Glutamatergic neuron (in vitro differentiated cells): ENCODE measurements at regions not wholly inside any gene's neighbourhood (a gene's known extent, or its start where the extent isn't known, plus 50 kb on each side); places are given as distances from the start of the nearest gene placed in this dataset.
"Not testable (repeated sequence)": the region's sequence is repeated elsewhere in the genome, so short reads cannot be mapped to it uniquely, and the experiment has no call there.

Experiments
- DNase-seq: peaks from one replicate; pipeline ENCODE4 v3.0.0; 2022
- H3K27ac Mint-ChIP-seq: one replicate; pipeline ENCODE4 v1.8.0; 2020; ENCODE audit warnings: mild to moderate bottlenecking, mixed read lengths, inconsistent platforms; ENCODE audit not compliant: unreplicated experiment
- H3K27me3 Mint-ChIP-seq: one replicate; pipeline ENCODE4 v1.8.0; 2020; ENCODE audit warnings: mild to moderate bottlenecking, moderate library complexity, mixed read lengths, inconsistent platforms; ENCODE audit not compliant: unreplicated experiment
- H3K36me3 Mint-ChIP-seq: one replicate; pipeline ENCODE4 v1.8.0; 2020; ENCODE audit warnings: mild to moderate bottlenecking, mixed read lengths, inconsistent platforms; ENCODE audit not compliant: unreplicated experiment
- H3K4me1 Mint-ChIP-seq: one replicate; pipeline ENCODE4 v1.8.0; 2020; ENCODE audit warnings: mild to moderate bottlenecking, low read depth, mixed read lengths, inconsistent platforms; ENCODE audit not compliant: unreplicated experiment
- H3K4me3 Mint-ChIP-seq: one replicate; pipeline ENCODE4 v1.8.0; 2020; ENCODE audit warnings: mild to moderate bottlenecking, mixed read lengths, inconsistent platforms; ENCODE audit not compliant: unreplicated experiment
- H3K9me3 Mint-ChIP-seq: one replicate; pipeline ENCODE4 v1.8.0; 2020; ENCODE audit warnings: mild to moderate bottlenecking, moderate library complexity, mixed read lengths, inconsistent platforms; ENCODE audit not compliant: unreplicated experiment
- CTCF ChIP-seq: fragments of 200-600 bp; sonication (generic); IDR thresholded peaks from one replicate; pipeline ENCODE4 v1.5.0; 2021; ENCODE audit not compliant: partially characterized antibody, unreplicated experiment

GRCh38 chr2:167749016-167749415 is 498.4 kb downstream of the STK39 start:
- no peak for TF ChIP-seq CTCF
- H3K9me3 Mint-ChIP-seq = no peaks in the 10 kb centered on the region
- no peaks in the 10 kb centered on the region for H3K36me3 Mint-ChIP-seq
- H3K27ac Mint-ChIP-seq = no peak overlapping the region
- no peak overlapping the region for H3K4me3 Mint-ChIP-seq
- DNase-seq = no peak
- no peaks in the 10 kb centered on the region for H3K4me1 Mint-ChIP-seq
- peaks cover 3% of the 10 kb centered on the region for H3K27me3 Mint-ChIP-seq

- H3K4me1 Mint-ChIP-seq = no peaks in the 10 kb centered on the region
- no peak for TF ChIP-seq CTCF
- no peak overlapping the region for H3K27ac Mint-ChIP-seq
- H3K9me3 Mint-ChIP-seq = no peaks in the 10 kb centered on the region
- no peak overlapping the region for H3K4me3 Mint-ChIP-seq
- peaks cover 3% of the 10 kb centered on the region for H3K27me3 Mint-ChIP-seq
- DNase-seq = no peak
- H3K36me3 Mint-ChIP-seq = no peaks in the 10 kb centered on the region
These were observed 498.9 kb downstream of the STK39 start for GRCh38 chr2:167748536-167748935.

GRCh38 chr2:167745667-167746066 is 501.7 kb downstream of the STK39 start:
- TF ChIP-seq CTCF = no peak
- Mint-ChIP-seq H3K27ac (no peak overlapping the region), H3K4me1 (peaks cover 4% of the 10 kb centered on the region)

GRCh38 chr2:167739921-167740320 is 507.5 kb downstream of the STK39 start:
- not testable (repeated sequence) for H3K4me1 Mint-ChIP-seq, H3K9me3 Mint-ChIP-seq, H3K27ac Mint-ChIP-seq, H3K36me3 Mint-ChIP-seq, H3K27me3 Mint-ChIP-seq, DNase-seq, H3K4me3 Mint-ChIP-seq

More at GRCh38 chr2:167745667-167746066, 501.7 kb downstream of the STK39 start:
- no peak for DNase-seq
- H3K9me3 Mint-ChIP-seq = no peaks in the 10 kb centered on the region
- no peaks in the 10 kb centered on the region for H3K27me3 Mint-ChIP-seq
- H3K36me3 Mint-ChIP-seq = no peaks in the 10 kb centered on the region
- H3K4me3 Mint-ChIP-seq = no peak overlapping the region

GRCh38 chr2:167733747-167734146 is 513.6 kb downstream of the STK39 start:
- H3K27ac Mint-ChIP-seq = no peak overlapping the region
- TF ChIP-seq CTCF = no peak
- DNase-seq = no peak
- peaks cover 2% of the 10 kb centered on the region for H3K27me3 Mint-ChIP-seq
- H3K9me3 Mint-ChIP-seq = no peaks in the 10 kb centered on the region
- no peaks in the 10 kb centered on the region for H3K36me3 Mint-ChIP-seq
- H3K4me1 Mint-ChIP-seq = peaks cover 4% of the 10 kb centered on the region
- H3K4me3 Mint-ChIP-seq = no peak overlapping the region

- Mint-ChIP-seq H3K4me1 (peaks cover 4% of the 10 kb centered on the region), H3K4me3 (no peak overlapping the region), H3K9me3 (no peaks in the 10 kb centered on the region), H3K36me3 (no peaks in the 10 kb centered on the region), H3K27ac (no peak overlapping the region), H3K27me3 (peaks cover 2% of the 10 kb centered on the region)
- no peak for DNase-seq
- no peak for TF ChIP-seq CTCF
These were observed 515.1 kb downstream of the STK39 start for GRCh38 chr2:167732326-167732725.
